H4 (cell line): ENCODE measurements at regions not wholly inside any gene's neighbourhood (a gene's known extent, or its start where the extent isn't known, plus 50 kb on each side); places are given as distances from the start of the nearest gene placed in this dataset.

Experiments used
- DNase-seq: peaks from one replicate; pipeline ENCODE4 v3.0.0-alpha.2; 2015; ENCODE audit warnings: low spot score

DNA sequence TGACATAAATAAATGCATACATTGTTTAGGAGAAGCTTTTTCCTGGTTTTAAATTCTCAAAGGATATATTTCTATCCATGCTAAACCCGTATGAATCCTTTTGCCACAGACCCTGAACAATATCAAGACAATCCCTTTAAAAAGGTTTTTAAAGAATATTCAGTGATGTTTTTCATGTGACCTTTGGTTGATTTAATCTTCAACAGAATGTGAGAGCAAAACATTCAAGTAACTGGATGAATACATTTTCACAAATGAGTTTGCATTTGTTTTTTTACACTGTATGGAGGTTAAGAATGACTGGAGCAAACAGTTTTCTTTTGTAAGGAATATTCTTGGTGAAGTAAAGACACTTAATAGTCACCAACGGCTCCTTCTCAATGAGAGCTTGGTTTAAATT, 139.4 kb upstream of the CWC22 start:
- no peak for DNase-seq

DNA sequence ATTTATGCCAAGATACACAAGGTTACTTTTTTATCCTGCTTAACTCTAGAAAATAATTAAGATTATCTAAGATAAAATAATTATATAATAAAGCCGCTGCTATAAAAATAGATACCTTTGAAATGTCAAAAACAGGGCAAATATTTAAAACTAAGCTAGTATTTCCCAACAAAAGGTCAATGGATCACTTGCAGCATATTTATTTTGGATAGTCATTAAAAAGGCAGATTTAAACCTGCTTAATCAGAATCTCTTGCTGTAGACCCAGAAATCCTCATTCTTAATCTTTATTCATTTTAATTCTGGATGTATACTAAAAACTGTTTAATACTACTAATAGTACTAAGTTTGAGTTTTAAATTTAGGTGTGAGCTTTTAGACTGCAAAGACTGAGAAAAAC, 139.0 kb upstream of the CWC22 start:
- no peak for DNase-seq

DNA sequence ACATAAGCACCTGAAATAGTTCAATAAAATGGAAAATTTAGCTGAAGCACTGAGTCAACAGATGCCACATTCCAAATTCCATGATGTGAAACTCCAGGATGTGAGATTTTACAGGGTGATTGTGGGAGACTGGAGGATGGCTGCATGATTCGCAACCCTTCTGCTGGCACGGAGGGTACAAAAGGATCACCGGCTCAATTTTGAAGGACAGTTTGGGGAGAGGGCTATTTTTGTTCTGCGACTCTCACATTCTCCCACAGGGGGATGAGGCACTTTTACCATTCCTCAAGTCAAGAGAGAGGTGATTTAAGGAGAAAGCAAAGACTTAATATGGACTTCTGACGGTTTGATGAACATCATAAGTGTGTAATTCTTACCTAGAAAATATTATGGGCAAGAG, 138.1 kb upstream of the CWC22 start:
- no peak for DNase-seq

DNA sequence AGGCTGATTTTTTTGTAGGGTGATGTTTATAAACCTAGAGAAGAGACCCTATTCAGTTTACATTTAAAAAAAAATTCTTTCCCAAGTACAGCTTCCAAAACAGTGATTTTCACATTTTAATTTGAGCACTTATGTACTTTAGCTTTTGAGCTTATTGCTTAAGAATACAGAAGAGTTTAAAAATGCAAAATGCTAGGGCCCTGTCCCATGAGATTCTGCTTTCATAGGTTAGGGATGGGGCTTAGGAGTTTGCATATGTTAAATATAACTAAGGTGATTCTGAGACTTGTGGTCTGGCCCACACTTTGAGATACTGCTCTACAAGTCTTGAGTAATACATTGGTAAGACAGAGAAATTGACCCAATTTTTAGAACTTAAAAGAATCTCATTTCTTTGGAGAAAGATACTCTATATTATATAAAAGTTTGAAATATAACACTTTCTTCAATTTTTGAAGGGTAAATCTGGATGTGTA, 137.3 kb upstream of the CWC22 start:
- no peak for DNase-seq

DNA sequence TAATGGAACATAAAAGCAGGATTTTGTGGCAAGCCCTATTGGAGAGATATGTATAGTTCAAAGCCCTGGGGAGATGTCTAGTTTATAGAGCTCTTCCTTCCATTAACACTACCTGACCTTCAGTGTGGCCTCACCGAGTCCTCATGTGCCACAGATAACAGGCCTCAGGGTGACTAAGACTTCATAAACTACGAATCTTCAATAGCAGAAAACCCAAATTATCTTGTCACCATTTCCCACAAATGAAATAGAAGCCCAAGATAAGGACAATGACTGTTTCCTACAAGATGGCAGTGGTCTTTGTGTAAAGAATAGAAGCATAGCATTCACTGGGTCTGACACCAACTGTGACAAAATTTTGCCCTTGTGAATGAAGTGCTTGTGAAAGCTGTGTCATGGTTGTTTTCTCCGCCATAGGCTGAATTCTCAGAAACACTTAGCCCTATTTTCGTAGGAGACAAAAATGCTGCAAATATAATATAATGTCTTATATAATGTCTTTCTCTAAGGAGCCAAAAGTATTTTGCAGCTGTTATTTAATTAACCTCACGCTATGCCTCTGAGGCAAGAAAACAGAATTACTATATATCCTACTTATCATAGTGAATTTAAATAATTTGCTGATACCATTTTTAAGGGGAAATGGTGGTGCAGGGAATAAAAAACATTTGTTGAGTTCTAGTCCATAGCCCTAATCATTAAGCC, 136.7 kb upstream of the CWC22 start:
- no peak for DNase-seq

DNA sequence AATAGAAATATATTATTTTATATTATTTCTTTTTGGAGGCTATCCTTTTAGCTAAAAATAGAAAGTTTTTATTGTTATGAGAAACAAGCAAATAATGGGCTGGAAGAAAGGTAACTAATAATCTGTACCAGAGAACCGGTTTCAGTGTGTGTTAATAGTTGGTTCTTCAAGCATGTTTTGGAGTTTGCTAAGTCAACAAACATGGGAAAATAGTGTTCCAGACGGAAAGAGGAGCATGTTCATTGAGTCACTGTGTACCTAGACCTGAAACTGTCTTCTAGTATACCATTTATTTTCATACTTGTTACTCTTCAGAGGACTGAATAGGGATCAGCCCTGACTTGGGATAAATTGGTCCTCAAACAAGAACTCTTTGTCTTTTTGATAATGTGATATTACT, 134.5 kb upstream of the CWC22 start:
- no peak for DNase-seq

DNA sequence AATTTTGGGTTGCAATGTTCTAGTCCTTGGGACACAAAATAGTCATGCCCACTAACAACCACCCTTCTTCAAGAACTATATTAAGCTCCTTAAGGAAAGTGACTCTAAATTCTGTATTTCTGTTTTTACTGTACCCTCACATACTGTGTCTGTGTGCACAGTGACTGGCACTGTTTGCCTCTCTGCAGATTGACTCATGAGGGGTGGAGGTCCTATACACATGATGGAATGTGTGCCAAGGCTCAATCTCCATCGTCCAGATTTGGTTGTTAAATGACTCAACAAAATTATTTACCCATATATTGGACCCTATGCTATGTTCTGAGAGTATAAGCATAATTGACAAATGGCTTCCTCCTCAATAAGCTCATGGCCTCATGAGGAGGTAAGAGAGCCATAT, 126.6 kb upstream of the CWC22 start:
- DNase-seq, result no peak

DNA sequence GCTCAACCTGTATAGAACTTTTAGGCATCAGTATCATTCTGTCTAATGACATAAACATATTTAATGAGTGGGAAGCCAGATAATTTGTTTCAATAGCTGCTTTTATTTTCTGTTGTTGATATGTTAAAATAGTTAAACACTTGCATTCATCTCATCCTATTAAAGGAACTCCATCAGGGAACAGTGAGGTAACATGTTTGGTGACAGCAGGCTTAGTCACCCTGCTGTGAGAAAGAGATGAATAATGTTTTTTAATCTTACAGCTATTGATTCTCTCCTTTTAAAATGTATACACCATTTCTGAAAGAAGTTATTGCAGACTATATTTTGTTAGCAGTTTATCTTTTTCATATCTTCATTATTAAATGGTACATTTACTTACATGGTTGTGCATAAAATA, 123.3 kb upstream of the CWC22 start:
- no peak for DNase-seq

DNA sequence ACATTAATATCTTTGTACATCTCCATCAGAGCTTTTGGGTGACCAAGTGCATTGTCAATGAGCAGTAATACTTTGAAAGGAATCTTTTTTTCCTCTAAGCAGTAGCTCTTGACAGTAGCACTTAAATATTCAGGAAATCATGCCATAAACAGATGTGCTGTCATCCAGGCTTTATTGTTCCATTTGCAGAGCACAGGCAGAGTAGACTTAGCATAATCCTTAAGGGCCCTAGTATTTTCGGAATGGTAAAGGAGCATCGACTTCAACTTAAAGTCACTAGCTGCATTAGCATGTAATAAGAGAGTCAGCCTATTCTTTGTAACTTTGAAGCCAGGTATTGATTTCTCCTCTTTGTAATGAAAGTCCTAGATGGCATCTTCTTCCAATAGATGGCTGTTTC, 121.8 kb upstream of the CWC22 start:
- DNase-seq, result no peak

DNA sequence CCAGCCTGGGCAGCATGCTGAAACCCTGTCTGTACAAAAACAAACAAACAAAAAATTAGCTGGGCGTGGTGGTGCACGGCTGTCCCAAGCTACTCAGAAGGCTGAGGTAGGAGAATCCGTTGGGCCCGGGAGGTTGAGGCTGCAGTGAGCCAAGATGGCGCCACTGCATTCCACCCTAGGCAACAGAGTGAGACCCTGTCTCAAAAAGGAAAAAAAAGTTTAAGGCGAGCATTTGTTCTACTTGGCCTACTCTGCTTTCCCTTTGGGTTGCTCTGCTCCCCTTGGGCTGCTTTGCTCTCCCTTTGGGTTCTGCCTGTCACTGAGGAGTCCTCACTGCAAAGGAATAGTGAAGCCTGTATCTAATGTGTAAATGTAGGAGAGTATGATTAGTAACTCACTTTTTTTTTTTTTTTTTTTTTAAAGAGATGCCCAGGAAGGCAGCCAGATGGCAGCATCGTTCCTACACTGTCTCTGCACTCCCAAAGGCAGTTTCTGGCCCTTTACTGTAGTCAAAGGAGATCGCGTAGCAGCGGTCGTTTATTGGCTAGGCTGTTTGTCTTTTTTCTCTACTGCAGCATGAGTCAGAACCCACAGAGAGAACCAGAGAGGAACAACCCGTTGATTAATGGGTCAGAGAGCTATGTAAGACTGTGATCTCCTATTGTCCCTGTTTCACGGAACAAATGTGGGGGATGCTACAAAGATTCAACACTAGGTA, 118.3 kb upstream of the CWC22 start:
- peak; percentile 94 for DNase-seq

DNA sequence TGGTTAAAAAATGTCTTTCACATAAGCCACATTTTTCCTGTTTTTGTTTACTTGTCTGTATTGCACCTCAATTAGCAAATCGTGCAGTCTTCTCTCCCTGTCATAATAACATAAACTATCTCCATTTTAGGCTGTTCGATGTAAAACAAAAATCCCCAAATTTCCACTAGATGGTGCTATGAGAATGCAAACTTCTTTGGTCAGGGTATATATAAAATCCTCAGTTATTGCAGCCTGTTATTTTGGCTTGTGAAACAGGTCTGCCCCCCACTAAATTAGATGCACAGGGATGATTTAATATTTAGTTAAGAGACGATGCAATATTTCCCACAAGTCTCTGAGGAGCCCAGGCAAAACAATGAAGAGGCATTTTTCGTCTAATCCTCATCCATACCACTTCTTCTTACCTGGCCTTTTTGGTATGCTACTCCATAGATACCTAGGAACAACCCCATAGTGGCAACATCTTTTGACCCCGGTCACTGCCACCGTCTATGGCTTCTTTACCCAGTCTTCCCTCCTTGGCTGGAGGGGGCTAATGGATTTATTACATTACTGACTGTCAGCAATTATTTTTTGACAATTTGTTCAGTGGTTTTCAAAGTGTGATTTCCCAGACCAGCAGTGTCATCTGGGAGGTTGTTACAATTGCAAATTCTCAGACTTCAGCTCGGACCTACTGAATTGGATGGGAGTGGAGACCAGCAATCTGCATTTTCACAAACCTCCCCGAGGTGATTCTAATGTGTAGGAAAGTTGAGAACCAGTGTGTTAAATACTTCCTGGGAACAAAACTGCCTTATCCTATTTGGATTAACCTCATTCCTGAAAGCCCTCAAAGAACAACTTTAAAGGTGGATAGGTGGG, 117.4 kb upstream of the CWC22 start:
- peak; percentile 40 for DNase-seq

DNA sequence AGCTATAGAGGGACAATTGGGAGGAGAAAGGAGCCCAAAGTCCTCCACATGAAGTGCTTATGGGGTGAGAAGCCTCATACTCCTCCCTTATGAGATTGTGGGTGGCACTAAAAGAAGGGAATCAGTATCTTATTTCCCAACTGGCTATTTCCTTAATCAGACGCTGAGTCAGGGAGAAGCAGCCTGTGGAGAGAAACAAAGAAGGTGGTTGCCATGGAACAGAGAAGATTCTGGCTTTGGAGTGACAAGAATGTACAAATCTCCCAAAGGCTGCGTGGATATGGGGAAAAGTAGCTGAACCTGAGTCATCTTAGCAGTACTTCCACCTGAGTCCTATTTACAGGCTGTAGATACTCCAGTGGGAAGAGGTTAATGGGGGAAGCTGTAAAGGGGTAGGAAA, 115.8 kb upstream of the CWC22 start:
- DNase-seq, result no peak

DNA sequence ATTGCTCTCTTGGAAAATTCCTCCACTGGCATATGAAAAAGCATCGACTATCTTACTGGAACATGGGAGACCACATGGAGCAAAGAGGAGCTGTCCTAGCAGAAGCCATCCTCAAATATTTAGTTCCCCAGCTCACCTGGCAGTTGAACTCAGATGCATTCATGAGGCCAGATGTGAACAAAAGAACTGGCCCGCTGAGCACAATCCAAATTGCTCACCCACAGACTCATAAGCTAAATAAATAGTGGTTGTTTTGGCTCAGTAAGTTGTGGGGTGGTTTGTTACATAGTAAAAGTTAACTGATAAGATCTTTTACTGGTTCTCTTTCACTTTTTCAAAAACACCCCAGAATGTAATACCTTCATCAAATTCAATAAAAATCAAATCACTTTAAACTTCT, 108.6 kb upstream of the CWC22 start:
- peak; percentile 24 for DNase-seq

DNA sequence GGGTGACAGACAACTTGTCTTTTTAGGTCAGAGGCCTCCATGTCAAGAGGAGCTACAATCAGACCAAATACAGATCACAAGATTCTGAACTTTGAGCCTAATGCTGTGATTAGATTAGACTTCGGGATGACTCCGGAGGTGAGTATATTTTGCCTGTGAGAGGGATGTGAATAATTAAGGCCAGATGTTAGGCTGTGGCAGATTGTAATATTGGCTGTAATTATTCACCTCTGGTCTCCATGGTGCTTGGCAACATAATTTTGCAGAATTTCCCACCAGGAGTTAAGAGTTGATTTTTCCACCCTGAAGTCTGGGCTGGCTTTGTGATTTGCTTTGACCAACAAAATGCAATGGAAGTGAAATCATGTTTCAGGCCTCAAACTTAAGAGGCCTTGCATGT, 108.2 kb upstream of the CWC22 start:
- no peak for DNase-seq

DNA sequence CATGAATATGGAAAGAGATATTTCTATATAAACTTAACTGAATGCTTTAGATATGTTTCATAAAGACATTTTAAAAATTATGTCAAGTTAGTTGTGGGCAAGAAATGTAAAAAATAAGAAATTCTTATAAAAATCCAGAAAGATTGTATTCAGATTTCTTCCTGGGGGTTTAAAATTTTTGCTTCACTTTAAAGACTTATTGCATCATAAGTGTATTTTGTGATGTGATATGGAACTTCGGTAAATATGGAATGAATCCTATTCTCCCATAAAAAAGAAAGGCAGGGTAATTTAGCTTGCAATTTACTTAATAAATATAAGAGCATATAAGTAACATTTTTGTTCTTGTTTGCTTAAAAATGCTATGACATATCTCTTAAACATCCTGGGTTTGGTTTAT, 104.8 kb upstream of the CWC22 start:
- DNase-seq, result no peak

DNA sequence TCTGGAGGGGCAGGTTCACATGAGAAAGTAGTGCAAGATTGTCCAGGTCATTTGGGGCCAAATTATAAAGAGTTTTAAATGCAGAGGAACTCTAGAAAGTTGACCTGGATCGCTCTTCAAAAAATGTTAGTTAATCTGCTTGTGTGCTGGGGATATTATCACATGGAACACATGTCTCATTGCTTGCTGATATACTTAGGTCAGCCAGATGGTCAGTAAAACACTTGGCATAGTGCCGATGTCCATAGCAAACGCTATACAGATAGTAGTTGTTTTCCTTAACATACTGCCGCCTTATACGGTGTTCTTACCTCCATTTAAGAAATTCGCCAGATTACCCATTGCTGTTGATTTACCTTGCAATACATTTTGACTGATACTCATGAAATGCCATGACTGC, 103.4 kb upstream of the CWC22 start:
- DNase-seq, result no peak

DNA sequence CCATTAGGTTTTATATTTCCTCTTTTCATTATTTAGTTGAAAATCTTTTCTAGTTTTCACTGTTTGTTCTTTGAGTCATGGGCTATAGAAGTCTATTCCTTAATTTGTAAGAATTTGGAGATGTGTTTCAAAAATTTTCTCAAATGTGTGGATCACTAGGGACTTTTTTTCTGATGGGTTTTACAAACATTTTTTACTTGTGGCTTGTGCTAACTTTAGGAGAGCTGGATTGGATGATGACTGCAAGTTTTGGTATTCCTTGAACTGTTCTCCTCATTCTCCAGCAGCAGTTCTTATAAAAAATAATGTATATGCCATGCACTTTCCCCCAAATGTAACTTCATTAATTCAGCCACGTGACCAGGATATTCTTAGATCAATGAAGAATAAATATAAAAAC, 94.7 kb upstream of the CWC22 start:
- DNase-seq, result no peak

DNA sequence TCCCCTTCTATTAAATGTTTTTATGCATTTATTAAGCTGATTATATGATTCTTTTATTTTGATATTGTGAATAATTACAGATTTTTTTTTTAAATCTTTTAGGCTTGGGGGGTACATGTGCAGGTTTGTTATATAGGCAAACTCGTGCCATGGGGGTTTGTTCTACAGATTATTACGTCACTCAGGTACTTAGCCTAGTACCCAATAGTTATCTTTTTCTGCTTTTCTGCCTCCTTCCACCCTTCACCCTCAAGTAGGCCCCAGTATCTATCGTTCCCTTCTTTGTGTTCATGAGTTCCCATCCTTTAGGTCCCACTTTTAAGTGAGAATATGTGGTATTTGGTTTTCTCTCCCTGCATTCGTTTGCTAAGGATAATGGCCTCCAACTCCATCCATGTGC, 92.2 kb upstream of the CWC22 start:
- DNase-seq, result no peak

DNA sequence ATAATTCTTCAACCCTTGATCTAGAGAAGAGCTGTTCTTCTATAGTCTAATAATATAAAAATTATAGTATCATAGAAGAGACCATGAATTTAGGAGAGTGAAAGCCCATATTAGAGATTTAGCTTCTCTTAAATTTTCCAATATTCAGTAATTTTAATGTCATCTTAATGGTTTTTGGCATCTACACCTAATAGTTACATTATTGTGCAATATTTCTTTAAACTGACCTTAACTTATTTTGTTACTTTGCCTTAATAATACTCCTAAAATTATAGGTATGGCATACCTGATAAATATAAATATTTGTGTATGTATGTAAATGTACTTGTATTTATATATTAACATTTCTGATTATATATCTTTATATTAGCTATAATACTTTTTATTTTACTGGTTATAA, 78.0 kb upstream of the CWC22 start:
- DNase-seq, result no peak

DNA sequence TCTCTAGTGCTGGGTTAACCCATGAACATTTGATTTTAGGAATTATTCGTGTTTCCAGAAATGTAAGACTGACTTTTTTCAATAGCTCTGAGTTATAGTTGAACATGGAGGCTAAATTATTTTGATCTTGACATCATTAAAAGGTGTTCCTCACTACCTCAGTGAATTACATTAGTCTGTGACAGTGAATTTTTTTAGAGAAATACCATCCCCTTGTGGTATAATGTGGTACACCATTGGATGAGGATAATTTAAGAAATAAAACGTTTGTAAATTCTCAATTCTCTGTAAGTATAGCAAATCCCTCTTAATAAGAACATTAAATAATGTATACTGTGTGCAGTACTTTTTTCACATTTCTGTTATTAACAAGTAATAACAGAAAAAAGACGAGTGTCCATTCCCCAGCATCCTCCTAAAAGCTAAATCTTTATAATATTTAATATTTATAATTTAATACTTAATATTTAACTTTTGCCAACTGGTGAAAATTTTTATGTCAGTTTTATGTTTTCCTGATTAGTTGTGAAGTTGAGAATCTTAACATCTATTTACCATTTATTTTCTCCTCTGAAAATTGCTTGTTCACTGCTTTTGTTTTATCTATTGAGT, 70.3 kb upstream of the CWC22 start:
- no peak for DNase-seq

DNA sequence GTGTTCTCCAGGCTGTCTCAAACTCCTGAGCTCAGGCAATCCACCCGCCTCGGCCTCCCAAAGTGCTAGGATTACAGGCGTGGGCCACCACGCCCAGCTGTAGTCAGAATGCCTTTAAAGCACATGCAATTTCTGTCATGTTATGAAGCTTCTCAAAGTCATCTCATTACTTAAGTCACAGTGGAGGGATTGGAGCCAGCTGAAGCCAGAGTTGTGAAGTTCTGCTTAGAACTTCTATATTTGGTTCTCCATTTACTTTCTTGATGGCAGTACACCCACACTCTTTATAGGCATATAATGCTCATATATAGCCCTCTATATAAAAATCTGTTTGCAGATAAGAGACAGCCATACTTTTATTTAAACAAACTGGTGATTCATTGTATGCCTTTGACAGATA, 68.8 kb upstream of the CWC22 start:
- DNase-seq, result no peak

DNA sequence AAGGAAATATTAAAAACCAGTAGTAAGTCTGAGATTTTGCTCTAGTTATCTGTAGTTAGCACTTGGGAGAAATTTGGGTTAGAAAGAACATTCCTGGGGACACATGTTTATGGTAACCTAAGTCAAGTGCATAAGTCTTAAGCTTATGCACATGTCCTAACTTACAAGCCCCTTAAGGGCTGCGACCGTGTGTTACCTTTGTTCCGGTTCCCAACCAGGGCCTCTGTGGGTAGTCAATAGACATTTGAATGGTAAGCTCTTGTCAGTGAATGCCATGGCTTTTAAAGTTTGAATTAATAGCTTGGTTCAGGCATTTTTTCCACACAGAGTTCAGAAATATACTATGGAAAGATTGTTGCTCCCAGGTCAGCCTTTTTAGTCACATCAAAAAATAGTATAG, 64.7 kb upstream of the CWC22 start:
- DNase-seq, result no peak
